DMS53 treated with DMSO at 0.1 percent for 48 hours (cell line): ENCODE measurements at regions not wholly inside any gene's neighbourhood (a gene's known extent, or its start where the extent isn't known, plus 50 kb on each side); places are given as distances from the start of the nearest gene placed in this dataset.

Experiments
- DNase-seq: peaks from one replicate; lab custom pipeline; 2025; ENCODE audit not compliant: unreplicated experiment; lab: John Stamatoyannopoulos, UW

- DNase-seq: no peak
Observed at GRCh38 chr4:63817196-63817865, 591.9 kb downstream of the TECRL start.

GRCh38 chr4:63814171-63814964, 594.9 kb downstream of the TECRL start:
- no peak for DNase-seq

GRCh38 chr4:63799166-63799565, 610.1 kb downstream of the TECRL start:
- no peak for DNase-seq

- DNase-seq: no peak
Observed at GRCh38 chr4:63795301-63795700, 613.9 kb downstream of the TECRL start.

- no peak for DNase-seq
Observed at GRCh38 chr4:63790377-63790776, 618.9 kb downstream of the TECRL start.

- no peak for DNase-seq
Observed at GRCh38 chr4:63788271-63788670, 621.0 kb downstream of the TECRL start.

GRCh38 chr4:63787326-63787725, 621.9 kb downstream of the TECRL start:
- DNase-seq: no peak

GRCh38 chr4:63786171-63786570, 623.1 kb downstream of the TECRL start:
- DNase-seq: no peak

- DNase-seq: no peak
Observed at GRCh38 chr4:63784822-63785221, 624.4 kb downstream of the TECRL start.

GRCh38 chr4:63777601-63778000, 631.6 kb downstream of the TECRL start:
- DNase-seq: no peak

GRCh38 chr4:63764400-63764799, 644.9 kb downstream of the TECRL start:
- DNase-seq: no peak

GRCh38 chr4:63757929-63758328, 651.3 kb downstream of the TECRL start:
- DNase-seq: no peak

GRCh38 chr4:63742882-63743281, 666.4 kb downstream of the TECRL start:
- no peak for DNase-seq

GRCh38 chr4:63729519-63729918, 679.7 kb downstream of the TECRL start:
- DNase-seq: no peak

GRCh38 chr4:63728480-63729177, 680.6 kb downstream of the TECRL start:
- DNase-seq: peak; percentile 20

- DNase-seq: peak; percentile 3
Observed at GRCh38 chr4:63717384-63717783, 691.9 kb downstream of the TECRL start.

GRCh38 chr4:63708661-63709060, 700.6 kb downstream of the TECRL start:
- DNase-seq: no peak

- no peak for DNase-seq
Observed at GRCh38 chr4:63700569-63700968, 708.7 kb downstream of the TECRL start.

GRCh38 chr4:63693321-63693720, 715.9 kb downstream of the TECRL start:
- DNase-seq: no peak

- no peak for DNase-seq
Observed at GRCh38 chr4:63678358-63678931, 730.8 kb downstream of the TECRL start.

GRCh38 chr4:63670735-63671134, 738.5 kb downstream of the TECRL start:
- no peak for DNase-seq

- DNase-seq: no peak
Observed at GRCh38 chr4:63663870-63664269, 745.4 kb downstream of the TECRL start.
